ENCODE measurements at regions not wholly inside any gene's neighbourhood (a gene's known extent, or its start where the extent isn't known, plus 50 kb on each side); places are given as distances from the start of the nearest gene placed in this dataset.

GRCh38 chr5:133777951-133778350 is 165.6 kb upstream of the FSTL4 start:
- H3K9ac ChIP-seq (ENCODE audit: control insufficient read depth, extremely low read depth, insufficient read depth, low read length) = no peak overlapping the region
- H3K9me1 ChIP-seq (ENCODE audit: control insufficient read depth, extremely low read depth, insufficient read depth, low read length) = no peaks in the 10 kb centered on the region
- no peak overlapping the region for H3K4me3 ChIP-seq (ENCODE audit: control insufficient read depth in 2 of 3, extremely low read depth in 1 of 3, insufficient read depth in 2 of 3, low read depth in 1 of 3, low read length in 3 of 3)
- DNase-seq (ENCODE audit: low read depth, low spot score) = no peak
- no peak overlapping the region for H2AFZ ChIP-seq (ENCODE audit: control insufficient read depth, low read length)
- no peaks in the 10 kb centered on the region for H3K79me2 ChIP-seq (ENCODE audit: control insufficient read depth, insufficient read depth, low read length)
- H3K27ac ChIP-seq (ENCODE audit: control insufficient read depth, insufficient read depth, low read length) = no peak overlapping the region
- TF ChIP-seq EZH2 (IDR thresholded peaks at IDR 0.05; ENCODE audit: low read length) = no peak
- TF ChIP-seq, protein P1, sequence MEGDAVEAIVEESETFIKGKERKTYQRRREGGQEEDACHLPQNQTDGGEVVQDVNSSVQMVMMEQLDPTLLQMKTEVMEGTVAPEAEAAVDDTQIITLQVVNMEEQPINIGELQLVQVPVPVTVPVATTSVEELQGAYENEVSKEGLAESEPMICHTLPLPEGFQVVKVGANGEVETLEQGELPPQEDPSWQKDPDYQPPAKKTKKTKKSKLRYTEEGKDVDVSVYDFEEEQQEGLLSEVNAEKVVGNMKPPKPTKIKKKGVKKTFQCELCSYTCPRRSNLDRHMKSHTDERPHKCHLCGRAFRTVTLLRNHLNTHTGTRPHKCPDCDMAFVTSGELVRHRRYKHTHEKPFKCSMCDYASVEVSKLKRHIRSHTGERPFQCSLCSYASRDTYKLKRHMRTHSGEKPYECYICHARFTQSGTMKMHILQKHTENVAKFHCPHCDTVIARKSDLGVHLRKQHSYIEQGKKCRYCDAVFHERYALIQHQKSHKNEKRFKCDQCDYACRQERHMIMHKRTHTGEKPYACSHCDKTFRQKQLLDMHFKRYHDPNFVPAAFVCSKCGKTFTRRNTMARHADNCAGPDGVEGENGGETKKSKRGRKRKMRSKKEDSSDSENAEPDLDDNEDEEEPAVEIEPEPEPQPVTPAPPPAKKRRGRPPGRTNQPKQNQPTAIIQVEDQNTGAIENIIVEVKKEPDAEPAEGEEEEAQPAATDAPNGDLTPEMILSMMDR (optimal IDR thresholded peaks at IDR 0.05 in 1 of 3, IDR thresholded peaks at IDR 0.05 in 1 of 3, conservative IDR thresholded peaks at IDR 0.05 in 1 of 3; ENCODE audit: extremely low read depth in 1 of 3, insufficient read depth in 2 of 3, low read length in 3 of 3) = no peak
- no peaks in the 10 kb centered on the region for H4K20me1 ChIP-seq (ENCODE audit: control insufficient read depth, extremely low read depth, insufficient read depth, low read length)
- no peaks in the 10 kb centered on the region for H3K9me3 ChIP-seq (ENCODE audit: control insufficient read depth, low read depth, low read length)
- no peak for FAIRE-seq
- H3K4me2 ChIP-seq (ENCODE audit: control insufficient read depth, extremely low read depth, insufficient read depth, low read depth, low read length) = no peak overlapping the region
- no peaks in the 10 kb centered on the region for H3K4me1 ChIP-seq (ENCODE audit: control insufficient read depth, extremely low read depth, insufficient read depth, low read length)
- peaks cover 6% of the 10 kb centered on the region for H3K27me3 ChIP-seq (ENCODE audit: control insufficient read depth, extremely low read depth, insufficient read depth, low read length)
- no peaks in the 10 kb centered on the region for H3K36me3 ChIP-seq (ENCODE audit: control insufficient read depth in 2 of 2, extremely low read depth in 1 of 2, insufficient read depth in 2 of 2, low read length in 2 of 2)
- dilution Hi-C loops (cut with MboI; ENCODE audit: extremely low pct_ligation_motif_present, low sequenced_read_pairs) = loop anchor here (25.0 kb wide), 1 partner anchor 191 kb away; no protein-coding TSS in a partner anchor

GRCh38 chr5:133775584-133776304 is 163.4 kb upstream of the FSTL4 start:
- FAIRE-seq (no peak), DNase-seq (ENCODE audit: low read depth, low spot score) (no peak)
- no peaks in the 10 kb centered on the region for H3K36me3 ChIP-seq (ENCODE audit: control insufficient read depth in 2 of 2, extremely low read depth in 1 of 2, insufficient read depth in 2 of 2, low read length in 2 of 2)
- no peaks in the 10 kb centered on the region for H3K79me2 ChIP-seq (ENCODE audit: control insufficient read depth, insufficient read depth, low read length)
- peaks cover under 1% of the 10 kb centered on the region for H3K27me3 ChIP-seq (ENCODE audit: control insufficient read depth, extremely low read depth, insufficient read depth, low read length)
- no peak overlapping the region for H3K4me2 ChIP-seq (ENCODE audit: control insufficient read depth, extremely low read depth, insufficient read depth, low read depth, low read length)
- H3K9ac ChIP-seq (ENCODE audit: control insufficient read depth, extremely low read depth, insufficient read depth, low read length) = no peak overlapping the region
- no peak overlapping the region for H3K27ac ChIP-seq (ENCODE audit: control insufficient read depth, insufficient read depth, low read length)
- no peaks in the 10 kb centered on the region for H3K4me1 ChIP-seq (ENCODE audit: control insufficient read depth, extremely low read depth, insufficient read depth, low read length)
- no peaks in the 10 kb centered on the region for H4K20me1 ChIP-seq (ENCODE audit: control insufficient read depth, extremely low read depth, insufficient read depth, low read length)
- dilution Hi-C loops (cut with MboI; ENCODE audit: extremely low pct_ligation_motif_present, low sequenced_read_pairs) = loop anchor here (25.0 kb wide), 1 partner anchor 188 kb away; no protein-coding TSS in a partner anchor
- no peaks in the 10 kb centered on the region for H3K9me1 ChIP-seq (ENCODE audit: control insufficient read depth, extremely low read depth, insufficient read depth, low read length)
- TF ChIP-seq, protein P1 (optimal IDR thresholded peaks at IDR 0.05 in 1 of 3, IDR thresholded peaks at IDR 0.05 in 1 of 3, conservative IDR thresholded peaks at IDR 0.05 in 1 of 3; ENCODE audit: extremely low read depth in 1 of 3, insufficient read depth in 2 of 3, low read length in 3 of 3) = no peak
- TF ChIP-seq EZH2 (IDR thresholded peaks at IDR 0.05; ENCODE audit: low read length) = no peak
- H3K4me3 ChIP-seq (ENCODE audit: control insufficient read depth in 2 of 3, extremely low read depth in 1 of 3, insufficient read depth in 2 of 3, low read depth in 1 of 3, low read length in 3 of 3) = no peak overlapping the region
- H2AFZ ChIP-seq (ENCODE audit: control insufficient read depth, low read length) = no peak overlapping the region
- no peaks in the 10 kb centered on the region for H3K9me3 ChIP-seq (ENCODE audit: control insufficient read depth, low read depth, low read length)
